Kasumi-1 (cell line): ENCODE measurements at regions not wholly inside any gene's neighbourhood (a gene's known extent, or its start where the extent isn't known, plus 50 kb on each side); places are given as distances from the start of the nearest gene placed in this dataset.

Source experiments
- DNase-seq, 2 experiments: peaks; one replicate each; lab custom pipeline; 2025; lab: John Stamatoyannopoulos, UW

DNA sequence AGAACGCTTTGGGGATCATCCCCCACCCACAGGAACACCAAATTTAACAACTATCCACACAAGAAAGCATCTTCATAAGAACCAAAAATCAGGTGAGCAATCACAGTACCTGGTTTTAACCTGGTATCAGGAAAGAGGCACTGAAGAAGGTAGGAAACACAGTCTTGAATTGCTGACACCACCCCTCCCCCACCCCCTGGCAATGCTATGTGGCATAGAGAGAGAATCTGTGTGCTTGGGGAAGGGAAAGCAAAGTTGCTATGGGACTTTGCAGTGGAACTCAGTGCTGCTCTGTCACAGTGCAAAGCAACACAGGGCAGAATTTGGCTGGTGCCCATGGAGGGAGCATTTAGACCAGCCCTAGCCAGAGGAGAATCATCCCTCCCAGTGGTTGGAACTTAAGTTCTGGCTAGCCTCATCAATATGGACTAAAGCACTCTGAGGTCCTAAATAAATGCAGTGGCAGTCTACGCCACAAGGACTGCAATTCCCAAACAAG, 565.5 kb downstream of the EPM2A start:
- no peak for DNase-seq

DNA sequence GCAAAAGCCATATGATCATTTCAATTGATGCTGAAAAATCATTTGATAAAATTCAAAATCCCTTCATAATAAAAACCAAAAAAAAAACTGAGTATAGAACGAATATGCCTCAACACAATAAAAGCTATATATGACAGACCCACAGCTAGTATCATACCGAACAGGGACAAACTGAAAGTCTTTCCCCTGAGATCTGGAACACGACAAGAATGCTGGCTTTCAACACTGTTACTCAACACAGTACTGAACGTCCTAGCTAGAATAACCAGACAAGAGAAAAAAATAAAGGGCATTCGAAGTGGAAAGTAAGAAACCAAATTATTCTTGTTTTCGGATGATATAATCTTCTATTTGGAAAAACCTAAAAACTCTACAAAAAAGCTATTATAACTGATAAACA, 559.9 kb downstream of the EPM2A start:
- DNase-seq = no peak

- no peak for DNase-seq
Measured at GRCh38 chr6:145178391-145178790, 556.9 kb downstream of the EPM2A start.

DNA sequence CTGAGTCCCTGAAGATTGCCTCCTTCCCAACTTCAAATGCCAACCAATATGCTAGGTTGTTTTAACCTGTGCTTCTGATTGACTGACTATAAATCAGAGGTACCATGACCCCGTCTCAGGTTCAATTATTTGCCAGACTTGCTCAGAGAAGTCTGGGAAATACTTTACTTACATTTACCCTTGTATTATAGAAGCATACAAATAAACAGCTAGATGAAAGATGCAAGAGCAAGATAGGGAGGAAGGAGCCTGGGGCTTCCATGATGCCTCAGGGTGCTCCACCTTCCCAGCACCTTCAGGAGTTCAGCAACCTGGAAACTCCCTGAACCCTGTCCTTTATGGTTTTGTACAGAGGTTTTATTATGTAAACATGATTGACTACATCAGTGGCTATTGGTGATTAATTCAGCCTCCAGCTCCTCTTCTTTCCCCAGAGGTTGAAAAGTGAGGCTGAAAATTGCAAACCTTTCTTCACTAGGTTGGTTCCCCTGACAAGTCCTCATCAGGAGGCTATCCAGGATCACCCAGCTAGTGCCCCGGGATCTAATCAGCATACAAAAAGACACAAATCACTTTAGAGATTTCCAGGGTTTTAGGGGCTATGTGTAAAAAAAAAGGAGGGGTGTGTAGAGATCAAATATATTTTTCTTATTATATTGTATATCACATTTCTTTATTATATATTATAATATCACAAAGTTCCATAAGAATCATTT, 547.7 kb downstream of the EPM2A start:
- DNase-seq = no peak

DNA sequence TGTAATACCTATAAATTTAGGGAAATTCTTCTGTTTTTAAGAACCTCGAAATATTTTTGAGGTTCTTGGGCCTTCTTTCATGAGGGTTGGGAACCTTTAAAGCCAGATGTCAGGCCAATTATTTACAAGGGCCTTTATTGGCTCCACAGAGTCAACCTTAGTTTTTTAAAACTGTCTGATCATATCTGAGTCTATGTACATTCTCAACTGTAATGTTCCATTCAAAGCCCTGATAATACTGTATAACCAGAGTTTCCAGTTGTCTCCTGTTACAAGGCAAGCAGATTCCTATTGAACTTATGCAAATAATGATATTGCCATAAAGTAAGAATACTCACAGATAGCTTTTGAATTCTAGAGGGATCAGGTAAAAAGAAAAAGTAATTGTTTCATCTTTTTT, 545.5 kb downstream of the EPM2A start:
- DNase-seq = no peak

DNA sequence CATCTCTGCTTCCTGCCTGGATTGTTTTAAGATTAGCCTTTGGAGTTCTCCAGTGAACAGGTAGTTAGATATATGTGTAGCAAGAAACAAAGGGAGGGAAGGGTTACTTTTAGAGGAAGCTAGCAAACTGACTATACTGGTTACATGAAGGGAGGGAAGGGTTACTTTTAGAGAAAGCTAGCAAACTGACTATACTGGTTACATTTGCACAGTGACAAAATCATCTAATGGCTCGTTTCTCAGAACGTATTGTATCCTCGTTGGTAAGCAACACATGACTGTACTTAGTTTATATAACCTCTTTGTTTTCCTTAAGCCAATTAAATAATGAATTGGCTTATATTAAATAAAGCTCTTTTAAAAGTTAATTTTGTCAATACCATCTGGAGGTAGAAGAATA, 540.9 kb downstream of the EPM2A start:
- DNase-seq = no peak

GRCh38 chr6:145199961-145200360, 535.4 kb downstream of the EPM2A start:
- DNase-seq = no peak

DNA sequence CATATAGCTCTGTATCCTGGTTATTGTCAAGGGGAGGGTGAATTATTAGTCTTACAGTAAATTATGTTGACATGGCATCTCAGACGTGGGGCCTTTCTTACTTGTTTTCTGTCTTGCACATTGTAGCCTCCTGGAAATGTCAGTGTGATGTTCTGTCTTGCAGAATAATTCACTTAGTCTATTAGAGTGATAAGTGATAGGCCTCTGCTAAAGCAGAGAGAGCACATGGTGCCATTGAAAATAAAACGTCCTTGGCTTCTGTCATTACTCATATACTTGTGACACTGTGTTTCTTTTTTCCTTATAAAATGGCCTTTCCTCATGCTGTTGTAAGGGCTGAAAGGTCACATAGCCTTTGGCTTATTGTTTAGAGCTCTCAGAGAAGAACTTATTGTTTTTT, 531.0 kb downstream of the EPM2A start:
- DNase-seq = no peak

- no peak for DNase-seq
Measured at GRCh38 chr6:145206247-145206907, 528.9 kb downstream of the EPM2A start.

DNA sequence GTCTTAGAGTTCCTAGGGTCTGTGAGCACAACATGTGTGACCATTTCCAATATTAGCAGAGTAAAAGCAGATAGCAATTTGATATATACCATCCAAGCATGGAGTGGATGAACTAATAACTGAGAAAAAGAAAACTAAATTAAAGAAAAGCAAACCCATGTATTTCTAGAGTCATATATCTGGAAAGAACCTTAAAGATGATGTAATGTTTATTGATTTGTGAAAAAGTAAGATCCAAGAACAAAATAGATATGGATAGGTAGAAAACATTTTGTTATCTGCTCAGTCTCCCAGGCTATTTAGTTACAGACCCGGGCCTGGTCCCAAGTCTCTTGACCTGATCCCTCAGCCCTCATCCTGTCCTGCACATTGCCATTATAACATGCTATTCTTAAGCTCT, 526.8 kb downstream of the EPM2A start:
- DNase-seq = no peak

- DNase-seq = no peak
Measured at GRCh38 chr6:145209272-145209671, 526.0 kb downstream of the EPM2A start.

DNA sequence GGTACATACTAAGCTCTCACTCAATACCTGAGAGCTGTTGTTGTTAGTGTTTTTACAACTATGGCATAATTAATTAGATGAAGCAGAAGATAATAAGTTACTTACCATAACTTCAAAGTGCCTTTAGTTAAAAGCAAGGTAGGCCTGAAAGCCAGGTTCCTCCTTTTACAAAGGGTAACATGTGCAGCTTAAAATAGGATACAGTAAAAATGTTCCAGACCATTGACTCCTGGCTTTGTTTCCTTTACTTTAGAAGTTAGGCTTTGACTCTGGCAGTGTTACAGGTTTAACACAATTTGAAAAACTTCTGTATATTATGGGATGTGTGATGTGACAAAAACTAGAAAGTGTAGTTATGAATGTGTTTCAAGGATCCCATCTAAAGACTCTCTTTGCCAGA, 522.5 kb downstream of the EPM2A start:
- no peak for DNase-seq

DNA sequence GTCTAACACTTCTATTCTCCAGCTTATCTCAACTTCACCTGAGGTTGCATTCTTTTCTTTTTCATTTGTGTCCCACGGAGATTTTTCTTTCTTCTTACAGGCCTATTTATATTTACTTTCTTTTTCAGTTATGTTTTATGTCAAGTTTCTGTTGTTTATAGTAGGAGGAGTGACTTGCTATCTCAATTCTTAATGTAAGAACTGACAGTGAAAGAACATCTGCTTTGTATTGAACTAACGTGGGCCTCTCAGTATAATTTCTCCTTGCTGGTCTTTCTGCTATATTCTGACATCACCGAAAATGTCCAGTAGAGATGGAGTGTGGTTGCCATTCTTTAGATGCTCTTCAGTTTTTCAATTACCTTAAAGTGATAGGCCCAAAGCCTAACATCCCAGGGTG, 521.7 kb downstream of the EPM2A start:
- no peak for DNase-seq

- DNase-seq = peak; percentile 26 to 42
Measured at GRCh38 chr6:145214570-145214969, 520.8 kb downstream of the EPM2A start.

- DNase-seq = no peak
Measured at GRCh38 chr6:145224450-145224849, 510.9 kb downstream of the EPM2A start.

- DNase-seq = no peak
Measured at GRCh38 chr6:145225500-145225899, 509.8 kb downstream of the EPM2A start.

- no peak for DNase-seq
Measured at GRCh38 chr6:145227593-145227992, 507.7 kb downstream of the EPM2A start.

GRCh38 chr6:145228962-145229582, 506.2 kb downstream of the EPM2A start:
- no peak for DNase-seq

DNA sequence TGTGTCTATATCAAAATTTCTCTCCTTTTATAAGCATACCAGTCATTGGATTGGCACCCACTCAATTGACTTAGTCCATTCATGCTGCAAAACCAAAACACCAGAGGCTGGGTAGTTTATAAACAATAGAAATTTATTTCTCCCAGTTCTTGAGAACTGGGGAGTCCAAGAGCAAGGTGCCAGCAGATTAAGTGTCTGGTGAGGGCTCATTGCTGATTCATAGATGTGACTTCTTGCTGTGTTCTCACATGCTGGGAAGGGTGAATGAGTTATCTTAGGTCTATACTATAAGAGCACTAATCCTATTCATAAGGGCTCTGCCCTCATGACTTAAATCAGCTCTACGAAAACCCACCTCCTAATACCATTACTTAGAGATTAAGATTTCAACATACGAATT, 501.4 kb downstream of the EPM2A start:
- no peak for DNase-seq

- DNase-seq = no peak
Measured at GRCh38 chr6:145235207-145235606, 500.1 kb downstream of the EPM2A start.

DNA sequence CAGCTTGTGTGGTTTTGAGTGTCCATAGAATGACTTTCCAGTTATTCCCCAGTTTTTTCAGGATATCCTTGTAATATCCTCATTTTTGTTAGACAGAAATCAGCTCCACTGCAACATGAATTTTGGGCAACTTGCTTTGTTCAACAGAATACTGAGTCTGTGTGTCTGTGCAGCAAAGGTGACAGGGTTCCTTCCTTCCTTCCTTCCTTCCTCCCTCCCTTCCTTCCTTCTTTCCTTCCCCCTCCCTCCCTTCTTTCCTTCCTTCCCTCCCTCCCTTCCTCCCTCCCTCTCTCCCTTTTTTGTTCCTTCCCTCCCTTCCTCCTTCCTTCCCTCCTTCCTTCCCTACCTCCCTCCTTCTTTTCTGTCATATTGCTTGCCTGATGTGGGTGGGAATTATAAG, 496.5 kb downstream of the EPM2A start:
- DNase-seq = no peak

- DNase-seq = no peak
Measured at GRCh38 chr6:145241039-145241438, 494.3 kb downstream of the EPM2A start.

GRCh38 chr6:145241721-145242120, 493.6 kb downstream of the EPM2A start:
- DNase-seq = no peak
